ENCODE measurements at regions not wholly inside any gene's neighbourhood (a gene's known extent, or its start where the extent isn't known, plus 50 kb on each side); places are given as distances from the start of the nearest gene placed in this dataset.
"Not testable (repeated sequence)": the region's sequence is repeated elsewhere in the genome, so short reads cannot be mapped to it uniquely, and the experiment has no call there.

GRCh38 chr5:12861886-12862654, 957.8 kb upstream of the CTNND2 start:
- H3K4me3 ChIP-seq, result no peak overlapping the region
- no peak overlapping the region for H3K27ac ChIP-seq
- H3K36me3 ChIP-seq, result no peaks in the 10 kb centered on the region
- no peaks in the 10 kb centered on the region for H3K9me3 ChIP-seq
- no peaks in the 10 kb centered on the region for H3K27me3 ChIP-seq
- no peak for DNase-seq (ENCODE audit: low spot score in 2 of 2)
- TF ChIP-seq POLR2A (IDR thresholded peaks at IDR 0.05) (no peak), CTCF (IDR thresholded peaks at IDR 0.05) (no peak), POLR2AphosphoS5 (IDR thresholded peaks at IDR 0.05) (no peak)
- intact Hi-C loops (cut with DNase I; ENCODE audit: low total_unique reads), result no loop called here
- H3K4me1 ChIP-seq, result no peaks in the 10 kb centered on the region

- H3K4me3 ChIP-seq; H3K4me1 ChIP-seq; DNase-seq (ENCODE audit: low spot score in 2 of 2); intact Hi-C loops (cut with DNase I; ENCODE audit: low total_unique reads); H3K27me3 ChIP-seq; H3K27ac ChIP-seq; H3K36me3 ChIP-seq; H3K9me3 ChIP-seq: not testable (repeated sequence)
These were observed 951.9 kb upstream of the CTNND2 start for GRCh38 chr5:12856105-12856504.

GRCh38 chr5:12854386-12854785, 950.1 kb upstream of the CTNND2 start:
- intact Hi-C loops (cut with DNase I; ENCODE audit: low total_unique reads), result no loop called here
- TF ChIP-seq POLR2AphosphoS5 (IDR thresholded peaks at IDR 0.05), result no peak
- TF ChIP-seq POLR2A (IDR thresholded peaks at IDR 0.05), result no peak
- TF ChIP-seq CTCF (IDR thresholded peaks at IDR 0.05), result no peak
- Histone ChIP-seq H3K27ac (no peak overlapping the region), H3K36me3 (no peaks in the 10 kb centered on the region), H3K4me3 (no peak overlapping the region), H3K27me3 (no peaks in the 10 kb centered on the region), H3K4me1 (no peaks in the 10 kb centered on the region), H3K9me3 (no peaks in the 10 kb centered on the region)
- no peak for DNase-seq (ENCODE audit: low spot score in 2 of 2)

GRCh38 chr5:12851761-12852160, 947.5 kb upstream of the CTNND2 start:
- no peak overlapping the region for H3K27ac ChIP-seq
- no peaks in the 10 kb centered on the region for H3K4me1 ChIP-seq
- no peak for TF ChIP-seq CTCF (IDR thresholded peaks at IDR 0.05)
- no peak for TF ChIP-seq POLR2A (IDR thresholded peaks at IDR 0.05)
- no peak for TF ChIP-seq POLR2AphosphoS5 (IDR thresholded peaks at IDR 0.05)
- intact Hi-C loops (cut with DNase I; ENCODE audit: low total_unique reads), result no loop called here
- H3K27me3 ChIP-seq, result no peaks in the 10 kb centered on the region
- DNase-seq (ENCODE audit: low spot score in 2 of 2), result no peak
- no peaks in the 10 kb centered on the region for H3K9me3 ChIP-seq
- no peak overlapping the region for H3K4me3 ChIP-seq
- no peaks in the 10 kb centered on the region for H3K36me3 ChIP-seq

- H3K27me3 ChIP-seq, result no peaks in the 10 kb centered on the region
- H3K4me3 ChIP-seq, result no peak overlapping the region
- no peak for TF ChIP-seq POLR2A (IDR thresholded peaks at IDR 0.05)
- no peak for TF ChIP-seq POLR2AphosphoS5 (IDR thresholded peaks at IDR 0.05)
- TF ChIP-seq CTCF (IDR thresholded peaks at IDR 0.05), result no peak
- H3K4me1 ChIP-seq, result no peaks in the 10 kb centered on the region
- no peaks in the 10 kb centered on the region for H3K36me3 ChIP-seq
- intact Hi-C loops (cut with DNase I; ENCODE audit: low total_unique reads), result no loop called here
- no peaks in the 10 kb centered on the region for H3K9me3 ChIP-seq
- DNase-seq (ENCODE audit: low spot score in 2 of 2), result no peak
- no peak overlapping the region for H3K27ac ChIP-seq
These were observed 944.5 kb upstream of the CTNND2 start for GRCh38 chr5:12848709-12849108.

All from breast epithelium (tissue), 4 donors.